ENCODE measurements at regions not wholly inside any gene's neighbourhood (a gene's known extent, or its start where the extent isn't known, plus 50 kb on each side); places are given as distances from the start of the nearest gene placed in this dataset.

GRCh38 chr3:25119682-25120081, 308.4 kb upstream of the RARB start:
- Histone ChIP-seq H3K27me3 (ENCODE audit: low read length) (no peaks in the 10 kb centered on the region), H3K9me2 (replicated peaks; ENCODE audit: insufficient read depth, low read length) (no peaks in the 10 kb centered on the region), H3K9me3 (ENCODE audit: low read length) (no peaks in the 10 kb centered on the region), H3K4me3 (ENCODE audit: low read length) (no peak overlapping the region), H3K79me2 (ENCODE audit: low read length) (no peaks in the 10 kb centered on the region), H3K4me2 (ENCODE audit: low read depth, low read length, poor library complexity, severe bottlenecking) (no peak overlapping the region), H3K9ac (ENCODE audit: low read length) (no peak overlapping the region), H3K4me1 (ENCODE audit: low read length) (no peaks in the 10 kb centered on the region), H3K27ac (ENCODE audit: low read length) (no peak overlapping the region), H4K20me1 (ENCODE audit: insufficient read depth, low read depth, low read length) (no peaks in the 10 kb centered on the region), H3K36me3 (ENCODE audit: insufficient read depth, low read length) (no peaks in the 10 kb centered on the region), H2AFZ (ENCODE audit: low read length) (no peak overlapping the region)
- no peak for DNase-seq

- H3K9me3 ChIP-seq (ENCODE audit: low read length): no peaks in the 10 kb centered on the region
- DNase-seq: no peak
- H3K27ac ChIP-seq (ENCODE audit: low read length): no peak overlapping the region
- H3K9me2 ChIP-seq (replicated peaks; ENCODE audit: insufficient read depth, low read length): no peaks in the 10 kb centered on the region
- H3K4me2 ChIP-seq (ENCODE audit: low read depth, low read length, poor library complexity, severe bottlenecking): no peak overlapping the region
- no peaks in the 10 kb centered on the region for H3K36me3 ChIP-seq (ENCODE audit: insufficient read depth, low read length)
- H3K9ac ChIP-seq (ENCODE audit: low read length): no peak overlapping the region
- no peaks in the 10 kb centered on the region for H3K79me2 ChIP-seq (ENCODE audit: low read length)
- no peaks in the 10 kb centered on the region for H4K20me1 ChIP-seq (ENCODE audit: insufficient read depth, low read depth, low read length)
- H2AFZ ChIP-seq (ENCODE audit: low read length): no peak overlapping the region
- H3K4me3 ChIP-seq (ENCODE audit: low read length): no peak overlapping the region
- H3K4me1 ChIP-seq (ENCODE audit: low read length): no peaks in the 10 kb centered on the region
- H3K27me3 ChIP-seq (ENCODE audit: low read length): no peaks in the 10 kb centered on the region
Observed at GRCh38 chr3:25120665-25121064, 307.4 kb upstream of the RARB start.

DNA sequence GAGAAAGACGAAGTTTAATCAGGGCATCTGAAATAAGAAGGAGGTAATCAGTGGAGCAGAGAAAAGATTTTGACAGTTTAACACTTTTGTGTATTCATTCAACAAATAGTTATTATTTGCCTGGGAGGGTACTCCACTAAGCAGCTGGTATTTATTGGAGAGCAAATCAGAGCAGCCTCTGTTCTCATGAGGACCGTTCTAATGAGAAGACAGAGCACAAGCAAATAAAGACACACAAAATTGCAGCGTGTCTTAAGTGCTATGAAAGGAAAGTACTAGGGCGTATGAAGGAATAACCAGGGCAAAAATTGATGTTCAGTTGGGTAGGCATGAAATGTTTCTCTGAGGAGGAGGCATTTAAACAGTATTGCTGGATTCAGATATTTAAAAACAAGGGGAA, 302.9 kb upstream of the RARB start:
- Histone ChIP-seq H3K79me2 (ENCODE audit: low read length) (no peaks in the 10 kb centered on the region), H3K4me1 (ENCODE audit: low read length) (no peaks in the 10 kb centered on the region), H3K9me3 (ENCODE audit: low read length) (no peaks in the 10 kb centered on the region), H3K9me2 (replicated peaks; ENCODE audit: insufficient read depth, low read length) (no peaks in the 10 kb centered on the region), H3K4me3 (ENCODE audit: low read length) (no peak overlapping the region), H3K9ac (ENCODE audit: low read length) (no peak overlapping the region), H3K36me3 (ENCODE audit: insufficient read depth, low read length) (no peaks in the 10 kb centered on the region), H3K27me3 (ENCODE audit: low read length) (no peaks in the 10 kb centered on the region), H4K20me1 (ENCODE audit: insufficient read depth, low read depth, low read length) (no peaks in the 10 kb centered on the region), H2AFZ (ENCODE audit: low read length) (no peak overlapping the region), H3K27ac (ENCODE audit: low read length) (no peak overlapping the region), H3K4me2 (ENCODE audit: low read depth, low read length, poor library complexity, severe bottlenecking) (no peak overlapping the region)
- no peak for DNase-seq

- H3K9me2 ChIP-seq (replicated peaks; ENCODE audit: insufficient read depth, low read length): no peaks in the 10 kb centered on the region
- H3K4me3 ChIP-seq (ENCODE audit: low read length): no peak overlapping the region
- no peak overlapping the region for H3K27ac ChIP-seq (ENCODE audit: low read length)
Observed at GRCh38 chr3:25128735-25129134, 299.3 kb upstream of the RARB start.

GRCh38 chr3:25130724-25131520, 297.1 kb upstream of the RARB start:
- Histone ChIP-seq H2AFZ (ENCODE audit: low read length) (no peak overlapping the region), H3K4me1 (ENCODE audit: low read length) (no peaks in the 10 kb centered on the region), H3K4me3 (ENCODE audit: low read length) (no peak overlapping the region), H3K27me3 (ENCODE audit: low read length) (no peaks in the 10 kb centered on the region), H3K9me3 (ENCODE audit: low read length) (no peaks in the 10 kb centered on the region), H3K4me2 (ENCODE audit: low read depth, low read length, poor library complexity, severe bottlenecking) (no peak overlapping the region), H3K36me3 (ENCODE audit: insufficient read depth, low read length) (no peaks in the 10 kb centered on the region), H3K27ac (ENCODE audit: low read length) (no peak overlapping the region), H4K20me1 (ENCODE audit: insufficient read depth, low read depth, low read length) (no peaks in the 10 kb centered on the region), H3K9me2 (replicated peaks; ENCODE audit: insufficient read depth, low read length) (no peaks in the 10 kb centered on the region), H3K79me2 (ENCODE audit: low read length) (no peaks in the 10 kb centered on the region), H3K9ac (ENCODE audit: low read length) (no peak overlapping the region)
- DNase-seq: no peak

More at GRCh38 chr3:25128735-25129134, 299.3 kb upstream of the RARB start:
- no peak for DNase-seq
- Histone ChIP-seq H2AFZ (ENCODE audit: low read length) (no peak overlapping the region), H3K4me2 (ENCODE audit: low read depth, low read length, poor library complexity, severe bottlenecking) (no peak overlapping the region), H4K20me1 (ENCODE audit: insufficient read depth, low read depth, low read length) (no peaks in the 10 kb centered on the region), H3K4me1 (ENCODE audit: low read length) (no peaks in the 10 kb centered on the region), H3K9ac (ENCODE audit: low read length) (no peak overlapping the region), H3K27me3 (ENCODE audit: low read length) (no peaks in the 10 kb centered on the region), H3K36me3 (ENCODE audit: insufficient read depth, low read length) (no peaks in the 10 kb centered on the region), H3K9me3 (ENCODE audit: low read length) (no peaks in the 10 kb centered on the region), H3K79me2 (ENCODE audit: low read length) (no peaks in the 10 kb centered on the region)

DNA sequence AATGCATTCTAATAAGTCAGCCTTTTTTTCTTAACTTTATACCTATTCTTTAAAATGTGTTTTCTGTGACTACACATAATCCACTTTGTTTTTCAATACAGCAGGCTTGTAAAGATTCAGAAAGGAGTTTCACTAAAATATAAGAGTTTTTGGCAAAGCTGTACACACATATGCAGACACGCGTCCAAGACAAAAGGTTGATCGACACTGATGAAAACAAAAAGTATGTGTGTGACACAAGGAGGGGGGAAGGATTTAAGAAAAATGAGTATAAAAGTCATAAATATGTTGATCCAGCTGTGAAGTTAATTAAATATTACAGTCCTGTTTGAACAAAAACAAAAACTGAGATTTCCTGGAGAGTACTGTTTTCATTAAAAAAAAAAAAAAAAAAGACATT, 294.5 kb upstream of the RARB start:
- H3K79me2 ChIP-seq (ENCODE audit: low read length): no peaks in the 10 kb centered on the region
- H3K4me1 ChIP-seq (ENCODE audit: low read length): no peaks in the 10 kb centered on the region
- no peak overlapping the region for H3K4me2 ChIP-seq (ENCODE audit: low read depth, low read length, poor library complexity, severe bottlenecking)
- H2AFZ ChIP-seq (ENCODE audit: low read length): no peak overlapping the region
- H3K9me3 ChIP-seq (ENCODE audit: low read length): no peaks in the 10 kb centered on the region
- H4K20me1 ChIP-seq (ENCODE audit: insufficient read depth, low read depth, low read length): no peaks in the 10 kb centered on the region
- H3K27ac ChIP-seq (ENCODE audit: low read length): no peak overlapping the region
- H3K9ac ChIP-seq (ENCODE audit: low read length): no peak overlapping the region
- no peaks in the 10 kb centered on the region for H3K36me3 ChIP-seq (ENCODE audit: insufficient read depth, low read length)
- H3K27me3 ChIP-seq (ENCODE audit: low read length): no peaks in the 10 kb centered on the region
- no peak for DNase-seq
- H3K4me3 ChIP-seq (ENCODE audit: low read length): no peak overlapping the region
- H3K9me2 ChIP-seq (replicated peaks; ENCODE audit: insufficient read depth, low read length): no peaks in the 10 kb centered on the region

- no peaks in the 10 kb centered on the region for H3K9me2 ChIP-seq (replicated peaks; ENCODE audit: insufficient read depth, low read length)
- no peaks in the 10 kb centered on the region for H3K4me1 ChIP-seq (ENCODE audit: low read length)
- H3K79me2 ChIP-seq (ENCODE audit: low read length): no peaks in the 10 kb centered on the region
- H3K9ac ChIP-seq (ENCODE audit: low read length): no peak overlapping the region
- H2AFZ ChIP-seq (ENCODE audit: low read length): no peak overlapping the region
- DNase-seq: no peak
- H3K36me3 ChIP-seq (ENCODE audit: insufficient read depth, low read length): no peaks in the 10 kb centered on the region
- H3K9me3 ChIP-seq (ENCODE audit: low read length): no peaks in the 10 kb centered on the region
- H4K20me1 ChIP-seq (ENCODE audit: insufficient read depth, low read depth, low read length): no peaks in the 10 kb centered on the region
- H3K4me2 ChIP-seq (ENCODE audit: low read depth, low read length, poor library complexity, severe bottlenecking): no peak overlapping the region
- no peaks in the 10 kb centered on the region for H3K27me3 ChIP-seq (ENCODE audit: low read length)
- no peak overlapping the region for H3K4me3 ChIP-seq (ENCODE audit: low read length)
- no peak overlapping the region for H3K27ac ChIP-seq (ENCODE audit: low read length)
Observed at GRCh38 chr3:25137606-25138005, 290.5 kb upstream of the RARB start.

DNA sequence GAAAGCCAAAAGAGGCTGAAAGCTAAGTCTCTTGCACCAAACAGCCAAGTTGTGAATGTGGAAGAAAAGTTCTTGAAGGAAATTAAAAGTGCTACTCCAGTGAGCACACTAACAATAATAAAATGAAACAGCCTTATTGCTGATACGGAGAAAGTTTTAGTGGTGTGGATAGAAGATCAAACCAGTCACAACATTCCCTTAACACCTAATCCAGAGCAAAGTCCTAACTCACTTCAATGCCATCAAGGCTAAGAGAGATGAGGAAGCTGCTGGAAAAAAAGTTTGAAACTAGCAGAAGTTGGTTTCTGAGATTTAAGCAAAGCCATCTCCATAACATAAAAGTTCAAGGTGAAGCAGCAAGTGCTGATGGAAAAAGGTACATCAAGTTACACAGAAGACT, 288.8 kb upstream of the RARB start:
- Histone ChIP-seq H3K9ac (ENCODE audit: low read length) (no peak overlapping the region), H3K27me3 (ENCODE audit: low read length) (no peaks in the 10 kb centered on the region), H2AFZ (ENCODE audit: low read length) (no peak overlapping the region), H3K9me3 (ENCODE audit: low read length) (no peaks in the 10 kb centered on the region), H3K9me2 (replicated peaks; ENCODE audit: insufficient read depth, low read length) (no peaks in the 10 kb centered on the region), H4K20me1 (ENCODE audit: insufficient read depth, low read depth, low read length) (no peaks in the 10 kb centered on the region), H3K79me2 (ENCODE audit: low read length) (no peaks in the 10 kb centered on the region), H3K4me1 (ENCODE audit: low read length) (no peaks in the 10 kb centered on the region), H3K27ac (ENCODE audit: low read length) (no peak overlapping the region), H3K4me2 (ENCODE audit: low read depth, low read length, poor library complexity, severe bottlenecking) (no peak overlapping the region), H3K4me3 (ENCODE audit: low read length) (no peak overlapping the region), H3K36me3 (ENCODE audit: insufficient read depth, low read length) (no peaks in the 10 kb centered on the region)
- DNase-seq: no peak
